22Rv1 (cell line): ENCODE measurements at regions not wholly inside any gene's neighbourhood (a gene's known extent, or its start where the extent isn't known, plus 50 kb on each side); places are given as distances from the start of the nearest gene placed in this dataset.

Experiments used
- ZFX ChIP-seq: fragments of 450-650 bp; IDR thresholded peaks from 2 replicates; pipeline ENCODE4 v1.6.1; 2017; ENCODE audit warnings: antibody characterized with exemption, borderline replicate concordance
- TF ChIP-seq, protein P1 (sequence below): fragments of 450-650 bp; IDR thresholded peaks from 2 replicates; pipeline ENCODE4 v1.5.1; 2017; ENCODE audit warnings: mild to moderate bottlenecking

DNA sequence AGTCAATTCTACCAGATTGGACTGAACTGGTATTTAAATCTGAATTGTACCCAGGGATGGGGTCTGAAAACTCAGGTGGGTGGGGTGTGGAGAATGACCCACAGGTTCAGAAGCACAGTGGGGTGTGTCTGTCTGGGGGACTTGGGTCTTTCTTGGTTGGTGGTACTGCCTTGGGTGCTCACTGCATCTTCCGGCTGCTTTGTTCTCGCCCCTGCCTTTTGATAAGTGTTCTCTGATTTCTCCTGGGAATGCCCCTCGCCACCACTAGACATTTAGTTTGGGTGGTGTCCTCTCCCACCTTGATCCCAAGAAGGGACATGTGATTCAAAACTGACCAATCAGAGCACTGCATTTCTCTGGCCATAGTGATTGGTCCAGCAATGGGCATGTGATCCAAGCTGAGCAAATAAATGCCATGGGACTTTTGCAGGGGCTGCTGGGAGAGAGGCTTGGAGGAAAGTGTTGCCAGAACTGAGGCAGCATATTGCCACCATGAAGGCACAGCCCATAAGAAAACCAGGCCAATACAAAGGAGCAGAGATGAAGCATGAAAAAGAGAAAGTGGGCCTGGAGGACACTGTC is 270.5 kb downstream of the NPHP4 start:
- TF ChIP-seq, protein P1, sequence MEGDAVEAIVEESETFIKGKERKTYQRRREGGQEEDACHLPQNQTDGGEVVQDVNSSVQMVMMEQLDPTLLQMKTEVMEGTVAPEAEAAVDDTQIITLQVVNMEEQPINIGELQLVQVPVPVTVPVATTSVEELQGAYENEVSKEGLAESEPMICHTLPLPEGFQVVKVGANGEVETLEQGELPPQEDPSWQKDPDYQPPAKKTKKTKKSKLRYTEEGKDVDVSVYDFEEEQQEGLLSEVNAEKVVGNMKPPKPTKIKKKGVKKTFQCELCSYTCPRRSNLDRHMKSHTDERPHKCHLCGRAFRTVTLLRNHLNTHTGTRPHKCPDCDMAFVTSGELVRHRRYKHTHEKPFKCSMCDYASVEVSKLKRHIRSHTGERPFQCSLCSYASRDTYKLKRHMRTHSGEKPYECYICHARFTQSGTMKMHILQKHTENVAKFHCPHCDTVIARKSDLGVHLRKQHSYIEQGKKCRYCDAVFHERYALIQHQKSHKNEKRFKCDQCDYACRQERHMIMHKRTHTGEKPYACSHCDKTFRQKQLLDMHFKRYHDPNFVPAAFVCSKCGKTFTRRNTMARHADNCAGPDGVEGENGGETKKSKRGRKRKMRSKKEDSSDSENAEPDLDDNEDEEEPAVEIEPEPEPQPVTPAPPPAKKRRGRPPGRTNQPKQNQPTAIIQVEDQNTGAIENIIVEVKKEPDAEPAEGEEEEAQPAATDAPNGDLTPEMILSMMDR: no peak
- TF ChIP-seq ZFX: no peak
